GM12892 (cell line): ENCODE measurements at regions not wholly inside any gene's neighbourhood (a gene's known extent, or its start where the extent isn't known, plus 50 kb on each side); places are given as distances from the start of the nearest gene placed in this dataset.

Experiments used
- DNase-seq: peaks from one replicate; pipeline ENCODE4 v3.0.0; 2011; ENCODE audit not compliant: insufficient read length
- FAIRE-seq: peaks from 2 replicates; lab custom pipeline; 2011; peaks lifted over from hg19 to GRCh38; lab: Jason Lieb, UNC
- POLR2A ChIP-seq: IDR thresholded peaks from 2 replicates; pipeline ENCODE4 v1.6.1; 2011; ENCODE audit warnings: low read depth, low read length, control low read depth
- POLR2AphosphoS5 ChIP-seq: IDR thresholded peaks from 2 replicates; pipeline ENCODE4 v1.6.1; 2011; ENCODE audit warnings: low read depth, low read length, control low read depth
- TAF1 ChIP-seq: IDR thresholded peaks from 2 replicates; pipeline ENCODE4 v1.6.1; 2011; ENCODE audit warnings: low read depth, mild to moderate bottlenecking, control low read depth, low read length, borderline replicate concordance

- TF ChIP-seq TAF1 (no peak), POLR2A (no peak), POLR2AphosphoS5 (no peak)
- no peak for FAIRE-seq
- DNase-seq, result no peak
Observed at GRCh38 chr10:58027426-58027825, 240.3 kb downstream of the IPMK start.

- DNase-seq (no peak), FAIRE-seq (no peak)
- TF ChIP-seq TAF1 (no peak), POLR2A (no peak), POLR2AphosphoS5 (no peak)
Observed at GRCh38 chr10:58026036-58026435, 241.7 kb downstream of the IPMK start.

- no peak for DNase-seq
Observed at GRCh38 chr10:58023341-58024073, 244.2 kb downstream of the IPMK start.

GRCh38 chr10:58019863-58020537, 247.7 kb downstream of the IPMK start:
- TF ChIP-seq POLR2AphosphoS5, result no peak
- no peak for TF ChIP-seq POLR2A
- no peak for TF ChIP-seq TAF1
- FAIRE-seq, result no peak
- no peak for DNase-seq

More at GRCh38 chr10:58023341-58024073, 244.2 kb downstream of the IPMK start:
- TF ChIP-seq TAF1 (no peak), POLR2AphosphoS5 (no peak), POLR2A (no peak)
- FAIRE-seq, result no peak

- no peak for TF ChIP-seq TAF1
- no peak for TF ChIP-seq POLR2A
- TF ChIP-seq POLR2AphosphoS5, result no peak
- FAIRE-seq, result no peak
- no peak for DNase-seq
Observed at GRCh38 chr10:58017719-58018367, 249.9 kb downstream of the IPMK start.

- FAIRE-seq (no peak), DNase-seq (no peak)
- TF ChIP-seq TAF1, result no peak
- TF ChIP-seq POLR2AphosphoS5, result no peak
- TF ChIP-seq POLR2A, result no peak
Observed at GRCh38 chr10:58016614-58017013, 251.1 kb downstream of the IPMK start.

- FAIRE-seq, result no peak
- DNase-seq, result no peak
- TF ChIP-seq TAF1 (no peak), POLR2A (no peak), POLR2AphosphoS5 (no peak)
Observed at GRCh38 chr10:58014436-58014835, 253.3 kb downstream of the IPMK start.

GRCh38 chr10:58013406-58013805, 254.3 kb downstream of the IPMK start:
- TF ChIP-seq POLR2A, result no peak
- TF ChIP-seq TAF1, result no peak
- TF ChIP-seq POLR2AphosphoS5, result no peak
- FAIRE-seq, result no peak
- no peak for DNase-seq

- TF ChIP-seq TAF1, result no peak
- TF ChIP-seq POLR2AphosphoS5, result no peak
- TF ChIP-seq POLR2A, result no peak
- no peak for FAIRE-seq
- no peak for DNase-seq
Observed at GRCh38 chr10:58010073-58010702, 257.5 kb downstream of the IPMK start.

- FAIRE-seq (no peak), DNase-seq (no peak)
- TF ChIP-seq TAF1 (no peak), POLR2A (no peak), POLR2AphosphoS5 (no peak)
Observed at GRCh38 chr10:58003945-58004344, 263.7 kb downstream of the IPMK start.

- no peak for DNase-seq
- TF ChIP-seq POLR2AphosphoS5, result no peak
- TF ChIP-seq TAF1, result no peak
- TF ChIP-seq POLR2A, result no peak
- no peak for FAIRE-seq
Observed at GRCh38 chr10:58001159-58001558, 266.5 kb downstream of the IPMK start.
